ENCODE measurements at regions not wholly inside any gene's neighbourhood (a gene's known extent, or its start where the extent isn't known, plus 50 kb on each side); places are given as distances from the start of the nearest gene placed in this dataset.

DNA sequence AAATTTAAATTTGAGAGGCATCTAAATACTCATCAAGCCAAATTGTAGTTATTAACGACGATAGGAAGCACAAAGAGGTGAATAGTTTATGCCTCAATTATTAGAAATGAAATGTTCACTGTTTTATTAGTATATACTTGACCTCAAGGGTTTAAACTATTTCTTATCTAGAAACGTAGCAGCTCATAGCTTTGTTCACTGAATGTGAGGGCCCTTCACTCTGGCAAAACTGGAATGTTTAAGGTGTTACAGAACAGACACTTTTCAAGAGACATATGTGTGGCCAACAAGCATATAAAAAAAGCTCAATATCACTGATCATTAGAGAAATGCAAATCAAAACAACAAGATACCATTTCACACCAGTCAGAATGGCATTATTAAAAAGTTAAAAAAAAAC lies 151.2 kb upstream of the KCNN2 start:
- TF ChIP-seq CTCF (IDR thresholded peaks at IDR 0.05) (no peak), POLR2A (IDR thresholded peaks at IDR 0.05) (no peak)
